ENCODE measurements at regions not wholly inside any gene's neighbourhood (a gene's known extent, or its start where the extent isn't known, plus 50 kb on each side); places are given as distances from the start of the nearest gene placed in this dataset.

GRCh38 chr14:87868920-87869319, 124.1 kb downstream of the GALC start:
- TF ChIP-seq CTCF (IDR thresholded peaks at IDR 0.05) (no peak), POLR2A (IDR thresholded peaks at IDR 0.05) (no peak)

All from breast epithelium (tissue), 3 donors.